Heart left ventricle (tissue), 13 donors: ENCODE measurements at regions not wholly inside any gene's neighbourhood (a gene's known extent, or its start where the extent isn't known, plus 50 kb on each side); places are given as distances from the start of the nearest gene placed in this dataset.

ENCODE experiments used
- POLR2A ChIP-seq, 2 donors: fragments of 450-650 bp; IDR thresholded peaks; one replicate each; pipeline ENCODE4 v1.6.1; 2017; ENCODE audit warnings: antibody characterized with exemption in 2 of 2, mild to moderate bottlenecking in 2 of 2, moderate library complexity in 2 of 2
- TF ChIP-seq, protein P1 (sequence below), 12 donors: fragments of 200-600 bp; sonication (generic) in 4 of 12; IDR thresholded peaks; one replicate each; pipeline versions ENCODE4 v1.5.0 to v1.8.0; 2018 to 2022; ENCODE audit warnings: antibody characterized with exemption in 12 of 12, mild to moderate bottlenecking in 5 of 12
- donor health status: ischemic (EF 13 %, LVEDD 7.1; RV severe dilation, severe dysfunction).
- donor health status: DM: no; HTN: yes; CAD: no.
- donor health status: DM: no; HTN: no; CAD: no.
- donor health status: ischemic (EF 25% LVEDD 6.9; RV normal size, moderate dysfunction).
- donor health status: ischemic (EF 25% LVEDD 5.7; RV mildly dilated, moderate dysfunction).
- donor health status: ischemic (EF 35%, LVEDD 5.7; RV mildly dilated, moderate dysfunction).
- donor health status: nonischemic (EF 11% LVEDD 7.7; RV severe dilation, severe dysfunction).
- donor health status: DM: yes; HTN: yes; CAD: no.
- donor health status: PGD.
- donor health status: ischemic (EF 29% LVEDD 5.4; RV normal size, mild dysfunction).
- donor health status: nonischemic (EF 23%, LVEDD 6.1; RV moderate dilation, normal function).

DNA sequence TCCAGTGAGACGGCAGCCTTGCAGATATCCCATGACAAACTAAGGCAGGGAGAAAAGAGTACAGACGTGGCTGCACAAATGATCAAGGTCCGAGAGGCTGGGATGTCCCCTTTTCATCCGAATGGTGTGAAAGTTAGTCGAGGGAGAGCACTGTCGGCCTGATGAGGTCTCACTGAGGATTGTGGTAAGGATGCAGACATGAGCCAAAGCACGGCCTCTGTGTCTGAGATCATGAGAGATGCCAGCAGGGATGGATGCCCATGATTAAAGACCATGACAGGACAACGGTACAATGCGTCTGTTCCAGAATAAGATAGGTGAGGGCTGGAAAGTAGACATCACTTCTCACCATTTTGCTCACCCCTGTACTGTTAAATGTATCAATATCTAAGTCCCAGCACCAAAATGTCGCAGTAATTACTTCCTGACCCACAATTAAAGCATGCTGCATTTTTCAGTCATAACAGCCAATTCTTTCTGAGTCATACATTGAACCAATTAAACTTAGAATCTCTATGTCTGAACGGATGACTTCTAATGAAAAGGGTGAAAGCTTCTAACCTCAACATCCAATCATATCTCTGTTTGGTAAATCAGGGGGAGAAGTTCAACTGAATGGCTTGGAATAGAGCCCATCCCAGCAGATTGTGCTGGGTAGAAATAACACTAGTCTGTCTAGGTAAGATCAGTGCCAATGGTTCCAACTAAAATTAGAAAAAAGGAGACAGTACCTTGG lies 249.6 kb upstream of the SOX5 start:
- TF ChIP-seq, protein P1, sequence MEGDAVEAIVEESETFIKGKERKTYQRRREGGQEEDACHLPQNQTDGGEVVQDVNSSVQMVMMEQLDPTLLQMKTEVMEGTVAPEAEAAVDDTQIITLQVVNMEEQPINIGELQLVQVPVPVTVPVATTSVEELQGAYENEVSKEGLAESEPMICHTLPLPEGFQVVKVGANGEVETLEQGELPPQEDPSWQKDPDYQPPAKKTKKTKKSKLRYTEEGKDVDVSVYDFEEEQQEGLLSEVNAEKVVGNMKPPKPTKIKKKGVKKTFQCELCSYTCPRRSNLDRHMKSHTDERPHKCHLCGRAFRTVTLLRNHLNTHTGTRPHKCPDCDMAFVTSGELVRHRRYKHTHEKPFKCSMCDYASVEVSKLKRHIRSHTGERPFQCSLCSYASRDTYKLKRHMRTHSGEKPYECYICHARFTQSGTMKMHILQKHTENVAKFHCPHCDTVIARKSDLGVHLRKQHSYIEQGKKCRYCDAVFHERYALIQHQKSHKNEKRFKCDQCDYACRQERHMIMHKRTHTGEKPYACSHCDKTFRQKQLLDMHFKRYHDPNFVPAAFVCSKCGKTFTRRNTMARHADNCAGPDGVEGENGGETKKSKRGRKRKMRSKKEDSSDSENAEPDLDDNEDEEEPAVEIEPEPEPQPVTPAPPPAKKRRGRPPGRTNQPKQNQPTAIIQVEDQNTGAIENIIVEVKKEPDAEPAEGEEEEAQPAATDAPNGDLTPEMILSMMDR (IDR thresholded peaks at IDR 0.05): no peak
- TF ChIP-seq POLR2A (IDR thresholded peaks at IDR 0.05): no peak
